ENCODE measurements at regions not wholly inside any gene's neighbourhood (a gene's known extent, or its start where the extent isn't known, plus 50 kb on each side); places are given as distances from the start of the nearest gene placed in this dataset.

- TF ChIP-seq HMBOX1 (IDR thresholded peaks at IDR 0.05) = peak; percentile 32; the same call in 1 of the 2 replicates
Measured at GRCh38 chr18:46196627-46197243, 92.5 kb downstream of the HAUS1 start (continued).

- in situ Hi-C loops (cut with MboI) (no loop called here), intact Hi-C loops (cut with micrococcal nuclease) (no loop called here)
- WGBS (ENCODE audit: insufficient coverage, low coverage, missing lambda C conversion rate) = 40% methylated on average over 6 of the region's 8 CpGs
- ATAC-seq = peak; percentile 89
- ChIA-PET POLR2A (interaction anchor here (0.7 to 1.9 kb wide), 8 partner anchors 10 to 47 kb away, joined by 3 to 5 read pairs (median 4); no protein-coding TSS in a partner anchor), CTCF (ENCODE audit: low intra/inter-chr PET ratio) (no interaction called here)
- H3K4me2 ChIP-seq (ENCODE audit: insufficient read depth, low read length) = peak overlapping the region; percentile 35; the same call in 1 of the 2 replicates
- H3K36me3 ChIP-seq (ENCODE audit: control insufficient read depth, insufficient read depth, low read length) = no peaks in the 10 kb centered on the region; the same call in 2 of the 3 replicates
- H2AFZ ChIP-seq (ENCODE audit: low read depth, low read length) = no peak overlapping the region
- peak; percentile 79 for FAIRE-seq
- no peak overlapping the region for H3K4me3 ChIP-seq
- no peaks in the 10 kb centered on the region for H3K27me3 ChIP-seq (ENCODE audit: control insufficient read depth in 2 of 2, insufficient read depth in 2 of 2, low read length in 2 of 2)
- H3K4me1 ChIP-seq (replicated peaks in 1 of 2; ENCODE audit: control insufficient read depth in 2 of 2, insufficient read depth in 2 of 2, low read length in 2 of 2) = peaks cover 0 to 8% of the 10 kb centered on the region in 2 experiments; a peak in 3 of 5 replicates
- BruUV-seq (replicated peaks) = no TSS peak
- H3K27ac ChIP-seq (ENCODE audit: extremely low read depth, low read depth, low read length) = peak overlapping the region; percentile 70
- H3K9me1 ChIP-seq (ENCODE audit: control insufficient read depth, insufficient read depth, low read length) = no peaks in the 10 kb centered on the region
- no peak overlapping the region for H3K9ac ChIP-seq (ENCODE audit: insufficient read depth in 1 of 2, low read depth in 2 of 2, low read length in 2 of 2)
- no peaks in the 10 kb centered on the region for H3K9me3 ChIP-seq (replicated peaks; ENCODE audit: control insufficient read depth, insufficient read depth, low read depth, low read length)
- peak in 3 of 4 experiments; percentile 13 to 54 (median 36) for DNase-seq (ENCODE audit: extremely low read depth in 1 of 4, low spot score in 3 of 4)
- peaks cover 80% of the 10 kb centered on the region for H3K79me2 ChIP-seq (ENCODE audit: control insufficient read depth, insufficient read depth, low read length)
- H4K20me1 ChIP-seq (replicated peaks; ENCODE audit: control insufficient read depth, insufficient read depth, low read length) = no peaks in the 10 kb centered on the region
- TF ChIP-seq FOXJ2 (tag; IDR thresholded peaks at IDR 0.05) = 0 out of 2 replicates have a peak, but pooled peaks have one; percentile 56
- TF ChIP-seq ZBTB8A (IDR thresholded peaks at IDR 0.05; ENCODE audit: partially characterized antibody) = no peak
- no peak for TF ChIP-seq DIDO1 (tag; IDR thresholded peaks at IDR 0.05; ENCODE audit: low read depth)
- peak in 1 of 2 experiments; percentile 43; a peak in 2 of 4 replicates for TF ChIP-seq RCOR1 (IDR thresholded peaks at IDR 0.05; ENCODE audit: borderline replicate concordance in 1 of 2, low read depth in 2 of 2, low read length in 2 of 2)
- no peak for TF ChIP-seq ZFPM2 (CRISPR knock-in tag; IDR thresholded peaks at IDR 0.05)
- no peak for TF ChIP-seq TBL1XR1 (IDR thresholded peaks at IDR 0.05; ENCODE audit: low read length in 2 of 2)
- no peak for TF ChIP-seq HNRNPK (IDR thresholded peaks at IDR 0.05; ENCODE audit: low read depth, low read length, poor library complexity, severe bottlenecking)
- TF ChIP-seq RBBP5 (IDR thresholded peaks at IDR 0.05; ENCODE audit: borderline replicate concordance, insufficient read depth, low read length, poor library complexity, severe bottlenecking) = no peak
- TF ChIP-seq ZNF384 (IDR thresholded peaks at IDR 0.05; ENCODE audit: low read depth, low read length) = peak; percentile 23; the same call in 1 of the 2 replicates
- peak; percentile 23 for TF ChIP-seq CCNT2 (IDR thresholded peaks at IDR 0.05; ENCODE audit: borderline replicate concordance, extremely low read depth, insufficient read length, low read depth, low read length)
- TF ChIP-seq ZNF592 (IDR thresholded peaks at IDR 0.05) = 0 out of 2 replicates have a peak, but pooled peaks have one; percentile 19
Measured at GRCh38 chr18:46199515-46200147, 95.4 kb downstream of the HAUS1 start.
